Superior temporal gyrus (tissue), 1 donor: ENCODE measurements at regions not wholly inside any gene's neighbourhood (a gene's known extent, or its start where the extent isn't known, plus 50 kb on each side); places are given as distances from the start of the nearest gene placed in this dataset.

Experiments used
- DNase-seq: peaks from one replicate; pipeline ENCODE4 v3.0.0-alpha.2; 2016; ENCODE audit errors: extremely low spot score

DNA sequence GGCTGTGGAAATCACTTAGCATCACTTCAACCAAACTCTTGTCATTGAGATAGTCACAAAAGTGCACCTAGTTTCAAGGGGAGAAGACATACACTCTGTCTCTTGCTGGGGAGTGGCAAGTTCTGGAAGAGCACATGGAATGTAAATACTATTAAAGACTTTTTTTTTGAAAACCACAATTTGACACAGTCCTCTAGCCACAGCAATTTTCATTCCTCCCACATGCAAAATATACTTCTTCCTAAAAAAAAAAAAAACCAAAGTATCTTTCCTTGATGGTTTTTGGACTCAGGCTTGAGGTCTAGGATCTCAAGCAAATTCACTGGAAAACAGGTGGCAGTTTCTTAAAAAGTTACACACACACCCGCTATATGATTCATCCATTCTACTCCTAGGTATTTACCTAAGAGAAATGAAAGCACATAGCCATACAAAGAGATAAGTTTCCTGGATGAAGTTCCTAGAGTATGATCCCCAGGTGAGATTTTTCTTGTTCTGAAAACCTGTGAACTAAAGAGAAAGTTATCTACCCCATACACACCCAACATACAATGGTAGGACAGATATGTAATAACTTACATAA is 295.8 kb downstream of the SP3 start:
- DNase-seq, result no peak

DNA sequence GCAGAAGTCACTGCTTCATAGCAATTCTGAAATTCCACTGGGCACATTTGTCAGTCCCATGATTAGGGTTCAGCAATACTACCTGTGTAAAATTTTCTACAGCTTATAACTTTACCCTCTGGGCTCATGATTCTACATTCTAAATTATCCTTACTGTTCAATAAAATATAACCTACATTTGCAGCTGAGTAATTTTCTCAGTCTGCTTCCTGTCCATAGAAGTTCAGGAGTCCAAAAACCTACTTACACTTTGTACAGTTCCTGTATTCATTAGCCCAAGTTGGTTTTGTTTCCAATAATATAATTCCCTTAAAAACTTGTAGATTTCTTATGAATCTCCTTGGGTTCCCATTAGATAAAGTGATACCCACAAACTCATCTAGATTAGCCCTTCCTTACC is 295.3 kb downstream of the SP3 start:
- no peak for DNase-seq

DNA sequence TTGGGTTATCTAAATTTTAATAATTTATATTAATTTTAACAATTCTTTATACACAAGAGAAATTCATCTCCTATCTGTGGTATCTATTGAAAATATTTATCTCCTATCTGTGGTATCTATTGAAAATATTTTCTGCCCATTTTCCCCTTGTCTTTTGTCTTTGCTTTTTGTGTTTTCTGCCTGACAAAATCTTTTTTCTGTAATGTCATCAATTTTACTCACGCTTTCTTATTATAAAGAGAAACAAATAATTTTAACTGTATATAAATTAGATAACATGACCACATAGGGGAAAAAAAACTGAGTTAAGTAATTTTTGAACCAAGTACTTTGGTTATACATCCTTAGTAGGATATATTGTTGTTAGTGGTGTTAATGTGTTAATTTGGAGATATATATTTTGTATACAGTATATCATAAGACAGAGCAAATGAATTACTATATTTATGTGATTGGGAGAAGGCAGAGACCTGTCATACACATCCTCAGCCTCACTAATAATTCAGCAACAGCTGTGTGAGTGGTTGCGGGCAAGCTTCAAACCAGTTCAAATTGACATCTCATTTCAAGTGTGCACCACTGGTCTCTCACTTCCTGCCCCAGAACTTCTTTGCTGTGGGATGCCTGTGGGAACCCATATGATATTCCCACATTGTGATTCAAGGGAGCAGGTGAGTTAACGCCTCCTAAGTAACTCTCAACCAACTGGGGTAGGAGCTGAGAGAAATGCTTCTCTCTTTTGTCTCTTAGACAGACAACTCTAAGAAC is 292.4 kb downstream of the SP3 start:
- DNase-seq, result no peak

DNA sequence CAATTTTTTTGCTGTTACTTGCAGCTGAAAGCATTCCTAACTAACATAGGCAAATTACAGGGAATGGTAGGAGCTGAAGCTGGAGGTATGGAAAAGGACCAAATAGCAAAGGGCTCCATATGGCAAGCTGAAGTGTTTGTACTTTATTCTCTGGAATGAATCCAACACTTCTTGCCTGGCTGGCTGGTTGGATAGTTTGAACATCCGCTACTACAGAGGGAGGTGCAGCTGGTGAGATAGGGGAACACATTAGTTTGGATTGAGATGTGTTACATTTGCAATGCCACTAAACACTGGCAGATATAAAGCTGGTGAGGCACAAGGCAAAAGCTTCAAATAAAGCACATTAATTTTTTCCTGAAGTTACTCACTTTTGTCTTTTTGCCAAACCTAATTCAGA is 291.5 kb downstream of the SP3 start:
- DNase-seq, result no peak

DNA sequence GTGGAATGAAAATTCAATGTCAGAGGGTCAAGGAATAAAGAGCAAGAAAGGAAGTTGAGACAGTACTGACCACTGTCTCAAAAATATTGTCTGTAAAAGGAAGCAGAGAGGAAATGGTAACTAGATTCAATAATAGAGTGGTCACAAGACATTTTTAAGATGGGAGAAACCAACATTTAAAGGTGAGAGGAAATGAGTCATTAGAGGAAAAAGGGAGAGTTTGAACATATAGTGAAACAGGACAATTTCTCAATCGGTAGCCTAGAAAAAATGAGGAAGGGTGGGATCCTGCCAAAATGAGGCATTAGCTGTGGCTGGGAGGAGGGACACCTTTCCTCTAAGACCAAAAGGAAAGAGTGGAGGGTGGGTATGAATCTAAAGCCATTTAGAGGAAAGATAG is 288.5 kb downstream of the SP3 start:
- no peak for DNase-seq

DNA sequence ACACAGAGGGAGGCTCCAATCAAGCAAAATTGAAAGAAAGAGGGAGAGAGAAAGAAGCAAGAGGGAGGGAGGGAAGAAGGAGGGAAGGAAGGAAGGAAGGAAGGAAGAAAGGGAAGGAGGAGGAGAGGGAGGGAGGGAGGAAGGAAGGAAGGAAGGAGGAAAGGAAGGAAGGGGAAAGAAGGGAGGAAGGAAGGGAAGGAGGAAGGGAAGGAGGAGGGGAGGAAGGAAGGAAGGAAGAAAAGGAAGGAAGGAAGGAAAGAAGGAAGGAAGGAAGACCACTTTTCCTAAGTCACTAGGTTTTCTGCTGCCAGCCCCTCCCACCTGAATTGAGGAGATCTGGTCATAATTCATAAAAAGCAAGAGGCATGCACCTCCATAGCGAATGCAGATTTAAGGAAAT is 287.0 kb downstream of the SP3 start:
- no peak for DNase-seq

DNA sequence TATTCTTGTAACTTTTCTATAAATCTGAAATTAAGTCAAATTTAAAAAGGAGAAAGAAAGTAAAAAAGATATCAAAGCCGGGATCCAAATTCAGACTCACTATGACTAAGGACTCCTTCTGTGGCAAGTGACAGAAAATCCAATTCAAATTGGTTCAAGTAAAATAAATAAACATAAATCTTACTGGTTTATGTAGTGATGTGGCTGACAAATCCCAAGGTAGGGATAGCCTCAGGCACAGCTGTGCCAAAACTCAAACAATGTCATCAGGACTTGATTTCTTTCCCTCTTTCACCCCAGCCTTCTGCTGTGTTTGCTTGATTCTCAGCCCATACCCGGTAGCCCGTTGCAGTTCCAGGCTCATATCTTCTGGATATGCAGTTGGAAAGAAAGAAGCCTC is 284.6 kb downstream of the SP3 start:
- no peak for DNase-seq

DNA sequence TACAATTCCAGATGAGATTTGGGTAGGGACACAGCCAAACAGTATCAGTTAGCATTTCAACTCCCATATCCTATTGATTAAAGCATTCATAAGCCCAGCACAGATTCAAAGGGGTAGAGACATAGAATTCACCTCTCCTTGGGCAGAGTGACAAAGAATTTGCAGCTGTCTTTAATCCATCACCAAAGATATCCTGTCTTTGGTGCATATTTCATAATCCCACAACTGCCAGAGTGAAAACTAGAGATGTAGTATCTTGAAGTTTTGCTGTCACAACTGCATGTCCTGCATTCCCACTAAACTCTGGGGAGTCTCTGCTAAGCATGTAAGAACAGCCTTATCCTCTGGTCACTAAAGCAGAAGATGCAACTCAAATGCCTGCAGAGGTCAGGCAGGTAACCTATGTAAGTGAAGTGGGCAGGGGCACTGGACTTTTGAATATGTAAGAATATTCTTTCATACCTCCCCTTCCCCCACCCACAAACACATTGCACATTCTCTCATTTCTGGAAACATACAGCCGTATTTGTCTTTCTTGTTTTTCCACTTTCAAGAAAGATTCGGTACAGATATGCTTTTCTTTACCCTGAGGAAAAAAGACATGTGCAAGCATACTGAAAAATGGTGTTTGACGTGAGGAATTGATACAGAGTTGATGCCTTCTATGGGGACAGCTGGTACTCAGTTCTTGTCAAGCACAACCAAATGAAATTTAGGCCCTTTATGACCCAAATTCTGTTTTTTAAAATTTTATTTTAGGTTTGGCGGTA is 283.1 kb downstream of the SP3 start:
- no peak for DNase-seq

DNA sequence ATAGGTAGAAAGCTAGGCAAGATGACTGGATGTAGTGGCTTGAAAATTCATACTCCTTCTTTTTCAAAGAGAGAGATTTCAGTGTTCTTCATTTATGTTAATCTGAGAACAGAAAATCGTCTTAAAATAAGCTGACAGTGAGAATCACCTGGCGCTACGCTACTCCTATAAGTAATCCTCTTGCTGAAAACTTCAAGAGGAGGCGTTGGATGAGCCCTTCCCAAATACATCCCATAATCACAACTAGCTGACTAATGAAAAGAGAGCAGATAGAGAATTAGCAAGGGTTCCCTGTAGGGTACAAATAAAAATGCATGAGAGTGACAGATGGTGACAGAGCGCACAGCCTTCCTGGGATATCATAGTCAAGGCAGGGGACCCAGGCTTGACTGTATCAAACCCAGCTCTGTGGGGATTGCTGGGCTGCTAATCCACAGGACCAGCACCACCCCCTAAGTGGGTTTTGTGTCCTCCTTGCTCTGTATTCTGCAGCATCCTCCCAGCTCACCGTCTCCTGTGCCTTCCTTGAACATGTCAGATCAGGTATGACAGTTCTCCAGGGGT is 280.2 kb downstream of the SP3 start:
- no peak for DNase-seq

DNA sequence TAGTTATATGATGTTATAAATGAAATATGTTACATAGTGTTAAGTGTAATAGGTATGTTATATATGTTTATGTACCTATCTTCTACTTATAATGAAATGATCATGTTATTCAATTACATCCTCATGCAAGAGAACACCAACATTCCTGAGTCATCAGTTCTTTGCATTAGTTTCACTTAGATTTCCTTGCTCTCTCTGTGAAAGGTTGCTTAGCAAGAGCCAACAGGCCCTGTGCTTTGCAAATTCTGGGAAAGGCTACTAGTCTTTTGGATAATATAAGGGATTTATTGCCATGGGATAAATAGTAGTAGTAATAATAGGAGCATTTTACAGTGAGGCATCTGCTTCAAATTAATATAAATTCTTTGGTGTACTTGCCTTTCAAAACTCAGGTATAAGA is 274.8 kb downstream of the SP3 start:
- no peak for DNase-seq

DNA sequence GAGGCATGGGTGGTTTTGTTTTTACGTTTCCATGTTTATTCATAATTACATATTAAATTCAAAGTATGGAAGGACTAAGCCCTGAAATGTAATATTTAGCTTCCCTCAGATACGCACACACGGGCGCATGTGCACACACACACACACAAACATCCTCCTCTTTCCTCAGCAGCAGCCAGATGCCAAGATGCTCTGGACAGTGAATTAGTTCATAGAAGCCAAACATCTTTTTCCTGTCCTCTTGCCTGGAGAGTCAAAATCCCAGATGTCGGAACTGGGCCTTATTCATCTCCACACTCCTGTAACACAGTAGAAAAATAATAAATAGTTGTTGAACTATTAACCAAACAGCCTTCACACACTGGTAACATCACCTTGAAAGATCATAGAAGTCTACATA is 273.1 kb downstream of the SP3 start:
- no peak for DNase-seq

DNA sequence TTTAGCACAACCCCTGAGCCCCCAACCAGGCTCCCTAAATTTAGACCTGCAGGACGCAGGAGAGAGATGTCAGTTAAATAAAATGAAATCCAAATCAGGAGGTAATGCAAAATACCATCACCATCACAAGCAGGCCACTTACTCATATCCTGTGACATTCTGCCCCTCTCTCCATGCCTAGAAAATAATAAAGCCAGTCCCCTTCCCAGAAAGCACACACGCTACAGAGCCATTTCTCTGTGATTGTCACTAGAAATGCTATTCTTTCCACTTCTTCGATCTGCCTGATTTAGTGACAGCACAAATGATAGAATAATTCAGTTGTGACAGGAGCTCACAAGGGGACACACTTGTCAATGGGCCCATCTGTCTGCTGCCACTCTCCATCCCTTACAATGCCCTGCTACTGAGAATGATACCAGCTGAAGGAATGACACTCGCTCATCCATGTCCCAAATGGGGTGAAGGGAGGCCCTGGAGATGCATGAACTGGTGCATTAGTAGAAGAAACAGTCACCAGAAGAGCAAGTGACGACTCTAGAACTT is 272.1 kb downstream of the SP3 start:
- no peak for DNase-seq

DNA sequence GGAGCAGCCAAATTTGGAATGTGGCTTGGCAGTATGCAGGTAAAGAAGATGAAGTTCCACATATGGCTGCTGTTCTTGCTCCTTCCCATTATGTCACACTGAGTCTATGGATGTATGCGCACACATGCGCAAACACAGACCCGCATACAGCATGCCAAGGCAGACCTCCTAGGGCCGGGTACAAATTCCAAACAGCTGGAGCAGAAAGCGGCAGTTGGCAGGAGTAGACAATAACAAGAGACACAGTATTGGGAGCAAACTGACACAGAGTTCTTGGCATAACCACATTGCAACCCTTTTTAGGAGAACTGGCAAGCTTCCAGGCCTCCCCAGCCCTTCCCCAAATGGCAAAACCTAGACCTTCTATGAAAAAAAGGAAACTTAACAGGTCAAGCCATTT is 268.9 kb downstream of the SP3 start:
- DNase-seq, result no peak

DNA sequence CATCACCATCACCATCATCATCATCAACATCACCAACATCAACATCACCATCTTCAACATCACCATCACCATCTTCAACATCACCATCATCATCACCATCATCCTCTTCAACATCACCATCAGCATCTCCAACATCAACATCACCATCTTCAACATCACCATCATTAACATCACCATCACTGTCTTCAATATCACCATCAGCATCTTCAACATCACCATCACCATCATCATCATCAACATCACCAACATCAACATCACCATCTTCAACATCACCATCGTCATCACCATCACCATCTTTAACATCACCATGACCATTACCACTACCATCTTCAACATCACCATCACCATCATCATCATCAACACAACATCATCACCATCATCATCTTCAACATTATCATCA is 267.2 kb downstream of the SP3 start:
- no peak for DNase-seq

DNA sequence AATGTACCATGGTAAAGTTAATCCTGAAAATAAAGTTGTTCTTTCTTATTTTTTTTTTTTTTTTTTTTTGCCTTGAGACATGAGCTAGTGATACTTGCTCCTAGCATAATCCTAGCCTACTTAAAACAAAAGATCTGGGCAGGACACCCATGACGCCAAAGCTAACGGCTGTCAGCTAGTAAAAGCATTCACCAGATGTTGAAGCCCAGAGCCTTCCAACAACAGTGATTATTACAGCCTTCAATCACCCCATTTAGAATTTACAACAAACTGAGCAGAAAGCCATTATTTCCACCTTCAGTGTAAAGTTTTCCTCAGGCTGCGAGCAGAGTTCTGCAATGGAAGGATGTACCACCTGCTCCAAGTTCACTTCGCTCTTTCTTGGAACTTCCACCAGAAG is 259.5 kb downstream of the SP3 start:
- no peak for DNase-seq

DNA sequence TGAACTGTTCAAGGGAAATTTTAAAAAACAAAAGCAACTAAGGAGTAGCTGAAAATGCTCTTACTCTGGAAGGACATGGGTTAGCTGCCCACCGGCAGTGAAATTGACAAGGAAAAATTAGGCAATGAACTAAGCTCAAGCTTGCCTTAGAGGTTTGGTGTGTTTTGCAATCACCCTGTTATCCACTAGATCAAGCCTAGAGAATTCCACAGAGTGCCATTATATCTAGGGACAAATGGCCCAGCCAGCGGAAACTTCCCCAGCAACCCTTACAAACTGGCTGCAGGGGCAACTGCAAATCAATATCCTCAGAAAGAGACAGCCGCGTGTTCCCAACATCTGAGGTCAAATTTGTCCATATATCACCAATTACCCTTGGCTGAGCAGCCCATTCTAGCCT is 258.2 kb downstream of the SP3 start:
- no peak for DNase-seq

DNA sequence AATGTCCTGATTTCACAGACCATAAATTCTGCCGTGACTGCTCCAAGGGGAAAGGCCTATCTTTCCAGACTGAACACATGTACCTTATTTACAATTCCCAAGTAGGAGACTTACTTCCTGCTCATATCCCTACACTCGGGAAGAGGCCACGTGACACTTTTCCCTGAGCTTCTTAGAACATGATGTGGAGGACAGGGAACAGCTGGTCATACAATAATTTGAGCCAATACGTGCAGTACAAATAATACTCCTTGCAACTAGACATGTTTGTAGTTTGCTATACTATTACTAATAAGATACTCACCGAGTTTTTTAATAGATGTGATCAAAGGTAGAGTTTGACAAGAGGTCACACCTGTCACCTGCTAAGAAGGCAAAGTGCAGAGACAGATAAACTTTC is 256.4 kb downstream of the SP3 start:
- no peak for DNase-seq

DNA sequence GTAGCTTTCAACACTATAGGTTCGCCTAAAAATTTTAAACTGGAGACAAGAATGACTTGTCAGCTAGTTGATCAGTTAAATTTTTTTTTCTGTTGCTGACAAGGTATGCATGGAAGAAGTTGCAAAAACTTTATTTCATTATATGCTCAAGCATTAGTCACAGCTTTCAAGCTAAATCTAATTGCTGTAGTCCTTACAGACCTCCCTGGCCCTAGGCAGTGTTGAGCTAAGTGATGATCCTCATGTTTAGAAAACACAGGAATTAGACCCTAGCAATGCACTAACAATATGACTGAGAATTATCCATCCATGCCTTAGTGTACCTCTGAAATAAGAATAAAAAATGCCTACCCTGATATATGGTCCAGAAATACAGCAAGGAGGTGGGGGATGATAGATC is 253.4 kb downstream of the SP3 start:
- no peak for DNase-seq

DNA sequence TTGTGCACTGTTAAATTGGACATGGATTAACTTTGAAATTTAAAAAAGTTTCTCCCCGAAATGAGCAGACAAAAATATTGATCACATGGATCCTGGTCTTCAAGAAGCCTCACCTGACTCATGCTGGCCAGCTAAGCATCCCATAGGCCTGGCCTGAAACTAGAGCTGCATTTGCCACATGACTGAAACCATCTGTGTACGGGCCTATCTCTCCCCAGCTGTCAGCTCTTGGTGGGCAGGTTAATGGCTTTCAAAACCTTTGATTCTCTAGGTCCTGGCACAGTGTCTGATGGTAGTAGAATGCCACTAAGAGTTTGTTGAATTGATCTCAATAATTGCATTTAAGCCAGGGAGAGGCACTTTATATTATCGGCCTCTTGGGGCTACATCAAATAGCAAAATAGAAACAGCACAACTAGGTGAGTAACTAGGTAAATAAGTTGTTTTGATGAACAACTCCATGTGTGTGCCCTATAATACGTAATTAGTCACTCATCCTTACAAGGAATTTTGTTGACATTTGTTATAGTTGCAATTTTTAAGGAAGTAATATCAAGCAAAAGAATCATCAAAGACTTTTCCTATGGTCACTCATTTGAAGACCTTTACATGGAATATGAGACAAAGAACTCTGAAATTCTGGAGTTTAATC is 251.1 kb downstream of the SP3 start:
- no peak for DNase-seq

DNA sequence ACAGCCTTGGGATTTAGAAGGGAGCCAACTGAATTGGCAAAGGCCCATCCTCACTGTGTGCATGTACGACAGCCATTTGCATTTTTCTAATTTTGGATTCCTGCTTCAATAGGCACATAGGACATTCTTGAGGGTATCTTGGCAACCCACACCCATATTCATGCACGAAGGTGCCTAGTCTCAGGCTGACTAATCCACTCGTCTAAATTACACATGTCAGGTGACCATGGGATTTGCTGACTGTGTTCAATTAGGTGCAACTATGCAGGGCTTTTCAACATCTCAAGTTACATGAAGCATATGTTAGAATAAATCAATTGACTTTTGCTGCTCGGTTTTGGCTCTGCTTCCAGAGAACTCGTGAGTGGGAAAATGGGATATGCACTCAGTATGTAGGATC is 249.7 kb downstream of the SP3 start:
- no peak for DNase-seq

DNA sequence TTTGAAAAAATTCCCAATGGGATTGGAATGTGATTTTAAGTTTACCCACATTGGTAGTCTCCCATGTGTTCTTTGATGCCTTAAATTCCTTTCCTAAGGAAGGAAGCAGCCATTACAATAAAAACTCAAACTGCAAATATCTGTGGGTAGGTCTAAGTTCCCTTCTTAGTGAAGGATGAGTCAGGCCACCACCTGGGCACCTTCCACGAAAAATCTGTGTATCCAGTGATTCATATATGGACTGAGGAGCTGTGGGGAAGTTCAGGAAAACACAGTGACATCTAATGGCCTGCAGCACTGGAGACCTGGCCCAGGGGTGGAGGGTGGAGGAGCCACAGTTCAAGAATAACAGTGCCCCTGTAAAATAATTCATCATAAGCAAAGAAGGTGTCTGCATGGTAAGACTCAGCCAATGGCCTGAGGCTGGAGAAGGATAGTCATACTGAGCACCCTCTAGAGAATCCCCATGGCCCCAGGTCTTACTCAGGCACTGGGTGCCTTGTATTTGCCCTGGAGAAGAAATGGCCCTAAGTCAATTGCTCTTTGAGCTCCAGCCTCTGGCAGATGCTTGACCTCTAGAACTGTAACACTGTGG is 248.6 kb downstream of the SP3 start:
- DNase-seq, result no peak

DNA sequence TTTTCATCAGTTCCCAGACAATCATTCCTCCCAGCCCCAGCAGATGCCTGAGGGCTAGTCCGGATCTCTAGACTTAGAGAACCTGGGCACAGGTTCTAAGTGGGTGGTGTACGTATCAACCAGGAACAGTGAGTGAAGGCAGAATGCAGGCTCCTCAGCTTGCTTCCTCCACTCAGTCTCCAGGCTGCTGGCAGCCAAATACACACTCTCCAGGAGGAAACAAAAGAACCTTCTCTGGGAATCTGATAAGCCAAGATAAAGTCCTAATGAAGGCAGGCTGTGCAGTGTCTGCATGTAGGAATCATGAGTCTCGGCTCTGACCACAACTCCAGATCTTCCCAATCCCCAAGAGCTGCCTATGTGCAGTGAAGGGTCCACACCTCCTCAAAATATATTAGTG is 245.7 kb downstream of the SP3 start:
- DNase-seq, result no peak
